Neuronal stem cell (in vitro differentiated cells): ENCODE measurements at regions not wholly inside any gene's neighbourhood (a gene's known extent, or its start where the extent isn't known, plus 50 kb on each side); places are given as distances from the start of the nearest gene placed in this dataset.

Source experiments
- DNase-seq: peaks from one replicate; pipeline ENCODE4 v3.0.0-alpha.2; 2013; ENCODE audit warnings: low spot score
- H2AFZ ChIP-seq: one replicate; pipeline ENCODE4 v1.6.1; 2013; ENCODE audit warnings: mild to moderate bottlenecking, low read length, inconsistent platforms
- H2AK5ac ChIP-seq: 2 replicates; pipeline ENCODE4 v1.6.1; 2013; ENCODE audit warnings: low read depth, mild to moderate bottlenecking, inconsistent platforms, low read length, moderate library complexity, mixed read lengths
- H2BK120ac ChIP-seq: 2 replicates; pipeline ENCODE4 v1.6.1; 2013; ENCODE audit warnings: low read depth, mild to moderate bottlenecking, inconsistent platforms, low read length, moderate library complexity, mixed read lengths
- H2BK12ac ChIP-seq: one replicate; pipeline ENCODE4 v1.6.1; 2013; ENCODE audit warnings: low read length, inconsistent platforms
- H2BK15ac ChIP-seq: 2 replicates; pipeline ENCODE4 v1.6.1; 2013; ENCODE audit warnings: mild to moderate bottlenecking, low read length, inconsistent platforms, mixed read lengths
- H2BK5ac ChIP-seq: one replicate; pipeline ENCODE4 v1.6.1; 2013; ENCODE audit warnings: inconsistent platforms, mild to moderate bottlenecking, low read length, moderate library complexity
- H3K14ac ChIP-seq: one replicate; pipeline ENCODE4 v1.6.1; 2013; ENCODE audit warnings: low read length, inconsistent platforms
- H3K18ac ChIP-seq: 2 replicates; pipeline ENCODE4 v1.6.1; 2013; ENCODE audit warnings: low read length, inconsistent platforms
- H3K23ac ChIP-seq: 2 replicates; pipeline ENCODE4 v1.6.1; 2013; ENCODE audit warnings: low read depth, mild to moderate bottlenecking, mixed read lengths, low read length, inconsistent platforms; ENCODE audit not compliant: poor library complexity
- H3K27ac ChIP-seq: replicated peaks from 3 replicates; pipeline ENCODE4 v1.5.1; 2013; ENCODE audit warnings: low read length, inconsistent platforms
- H3K27me3 ChIP-seq, 3 experiments: 2 replicates each; pipeline ENCODE4 v1.6.1; 2013; ENCODE audit warnings: low read length in 3 of 3, mild to moderate bottlenecking in 2 of 3, inconsistent platforms in 1 of 3, low read depth in 1 of 3, mixed read lengths in 1 of 3, moderate library complexity in 1 of 3; ENCODE audit not compliant: control insufficient read depth in 3 of 3, insufficient read depth in 3 of 3
- H3K36me3 ChIP-seq, 2 donors: replicated peaks in 1 of 2; 2 replicates each; pipeline ENCODE4 v1.6.1; 2013; ENCODE audit warnings: low read length in 2 of 2; ENCODE audit not compliant: control insufficient read depth in 2 of 2, insufficient read depth in 2 of 2
- H3K4ac ChIP-seq: 2 replicates; pipeline ENCODE4 v1.6.1; 2013; ENCODE audit warnings: inconsistent platforms, mild to moderate bottlenecking, low read length, moderate library complexity
- H3K4me1 ChIP-seq, 2 donors: 1 replicate in 1 of 2; 2 replicates in 1 of 2; pipeline ENCODE4 v1.6.1; 2013; ENCODE audit warnings: low read length in 2 of 2, low read depth in 1 of 2; ENCODE audit not compliant: control insufficient read depth in 2 of 2, insufficient read depth in 1 of 2
- H3K4me2 ChIP-seq: one replicate; pipeline ENCODE4 v1.6.1; 2013; ENCODE audit warnings: mild to moderate bottlenecking, low read length, inconsistent platforms; ENCODE audit not compliant: insufficient read depth, poor library complexity, severe bottlenecking
- H3K4me3 ChIP-seq, 2 donors: 2 replicates each; pipeline ENCODE4 v1.5.1; 2013; ENCODE audit warnings: low read length in 2 of 2, mild to moderate bottlenecking in 2 of 2, inconsistent platforms in 1 of 2, moderate library complexity in 1 of 2
- H3K79me1 ChIP-seq: one replicate; pipeline ENCODE4 v1.6.1; 2013; ENCODE audit warnings: low read depth, mild to moderate bottlenecking, inconsistent platforms, low read length, moderate library complexity
- H3K9ac ChIP-seq: one replicate; pipeline ENCODE4 v1.6.1; 2013; ENCODE audit warnings: mild to moderate bottlenecking, low read depth, low read length, inconsistent platforms; ENCODE audit not compliant: poor library complexity
- H3K9me3 ChIP-seq, 2 donors: replicated peaks in 1 of 2; 2 replicates each; pipeline versions ENCODE3 to v1.6.1; 2013; ENCODE audit warnings: low read length in 2 of 2, mild to moderate bottlenecking in 2 of 2, inconsistent platforms in 1 of 2, low read depth in 1 of 2, mixed read lengths in 1 of 2, moderate library complexity in 1 of 2; ENCODE audit not compliant: control insufficient read depth in 2 of 2, insufficient read depth in 1 of 2
- H4K8ac ChIP-seq: one replicate; pipeline ENCODE4 v1.6.1; 2013; ENCODE audit warnings: low read depth, mild to moderate bottlenecking, inconsistent platforms, low read length, moderate library complexity
- H4K91ac ChIP-seq: one replicate; pipeline ENCODE4 v1.6.1; 2013; ENCODE audit warnings: low read length, low read depth, mild to moderate bottlenecking, inconsistent platforms; ENCODE audit not compliant: poor library complexity
- WGBS, 2 donors: extraction: QIAGEN DNeasy Blood & Tissue Kit; methylation state at CpG; one replicate each; pipeline ENCODE4 v1.1.7; 2013; ENCODE audit warnings: missing lambda C conversion rate in 2 of 2, mixed read lengths in 1 of 2; ENCODE audit not compliant: insufficient read length in 2 of 2, insufficient replicate concordance in 1 of 2; ENCODE audit errors: extremely low coverage in 2 of 2; 5-methylcytosine and 5-hydroxymethylcytosine counted together

DNA sequence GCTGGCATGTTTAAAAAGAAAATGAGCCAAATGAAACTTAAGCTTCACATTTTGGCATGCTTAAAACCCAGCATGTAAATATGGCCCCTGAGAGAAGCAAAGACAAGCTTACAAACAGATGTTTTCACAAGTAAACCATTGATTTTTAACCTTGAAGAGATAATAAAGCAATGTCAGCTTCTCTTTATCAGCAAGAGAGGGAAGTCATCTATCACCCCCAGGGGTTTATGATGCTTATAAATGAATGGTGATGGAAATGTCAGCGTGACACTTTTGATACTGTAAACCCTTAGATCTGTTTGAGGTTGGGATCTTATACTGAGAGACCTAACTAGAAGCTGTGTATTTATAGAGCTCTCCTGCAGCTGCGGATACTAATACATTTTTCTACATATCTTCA, 471.3 kb downstream of the PLA2G4A start:
- no peak overlapping the region for H2BK15ac ChIP-seq
- H3K4me3 ChIP-seq = no peak overlapping the region
- no CpG with 5 or more reads among the region's 2 CpGs for WGBS, 2 donors

DNA sequence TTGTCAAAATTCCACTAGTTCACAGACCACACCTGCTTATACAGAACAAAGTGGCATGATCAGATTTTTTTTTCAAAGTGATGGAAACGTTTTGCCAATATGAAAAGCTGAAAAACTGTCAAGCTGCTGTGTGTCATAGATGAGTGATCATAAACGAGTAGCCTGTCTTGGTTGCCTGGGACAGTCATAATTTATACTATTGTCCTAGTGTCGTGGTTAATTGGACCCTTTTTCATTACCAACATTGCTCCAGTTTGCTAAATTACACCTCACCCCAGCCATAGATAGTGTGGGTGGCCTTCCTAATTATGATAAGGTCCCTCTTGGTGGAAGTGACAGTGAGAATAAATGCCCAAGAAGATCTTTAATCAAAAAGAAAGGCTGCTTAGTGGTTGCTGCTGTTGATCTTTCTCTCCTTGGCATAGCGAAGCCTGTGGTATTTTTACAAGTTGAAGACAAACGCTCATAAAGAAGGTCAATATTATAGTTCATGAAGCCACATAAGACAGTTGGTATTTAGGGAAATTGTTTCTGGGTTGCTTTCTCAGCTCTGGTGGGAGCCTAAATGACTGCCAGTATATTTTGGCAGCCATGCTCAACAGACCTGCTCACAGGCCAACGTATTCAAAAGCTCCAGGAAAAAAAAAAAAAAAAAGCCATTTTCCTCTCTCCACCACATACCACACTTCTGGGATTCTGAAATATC, 478.1 kb downstream of the PLA2G4A start:
- Histone ChIP-seq H3K79me1 (no peaks in the 10 kb centered on the region), H3K4me2 (no peak overlapping the region), H3K4me1 (peaks cover 0 to 2% of the 10 kb centered on the region in 2 donors), H3K4me3 (no peak overlapping the region), H2BK12ac (no peak overlapping the region), H3K23ac (no peak overlapping the region), H3K4ac (no peak overlapping the region), H3K27me3 (no peaks in the 10 kb centered on the region), H2BK120ac (no peak overlapping the region), H2BK15ac (no peak overlapping the region), H2AFZ (no peak overlapping the region), H3K14ac (no peak overlapping the region), H2AK5ac (no peak overlapping the region), H4K91ac (no peak overlapping the region), H3K18ac (no peak overlapping the region), H3K9ac (no peak overlapping the region), H4K8ac (no peak overlapping the region), H3K9me3 (no peaks in the 10 kb centered on the region), H2BK5ac (no peak overlapping the region), H3K27ac (no peak overlapping the region), H3K36me3 (no peaks in the 10 kb centered on the region)
- no CpG with 5 or more reads among the region's 6 CpGs for WGBS, 2 donors
- DNase-seq = no peak

More for the DNA sequence above, 471.3 kb downstream of the PLA2G4A start:
- H3K27me3 ChIP-seq = no peaks in the 10 kb centered on the region
- H3K79me1 ChIP-seq = no peaks in the 10 kb centered on the region
- no peak overlapping the region for H3K4ac ChIP-seq
- no peak overlapping the region for H2AK5ac ChIP-seq
- no peaks in the 10 kb centered on the region for H3K36me3 ChIP-seq
- no peak overlapping the region for H3K9ac ChIP-seq
- no peak overlapping the region for H3K18ac ChIP-seq
- DNase-seq = no peak
- H3K27ac ChIP-seq = no peak overlapping the region
- no peaks in the 10 kb centered on the region for H3K4me1 ChIP-seq
- no peak overlapping the region for H2BK12ac ChIP-seq
- H2BK120ac ChIP-seq = no peak overlapping the region
- no peak overlapping the region for H2BK5ac ChIP-seq
- H3K23ac ChIP-seq = no peak overlapping the region
- no peak overlapping the region for H2AFZ ChIP-seq
- no peak overlapping the region for H4K8ac ChIP-seq
- H3K14ac ChIP-seq = no peak overlapping the region
- no peaks in the 10 kb centered on the region for H3K9me3 ChIP-seq
- no peak overlapping the region for H3K4me2 ChIP-seq
- H4K91ac ChIP-seq = no peak overlapping the region

DNA sequence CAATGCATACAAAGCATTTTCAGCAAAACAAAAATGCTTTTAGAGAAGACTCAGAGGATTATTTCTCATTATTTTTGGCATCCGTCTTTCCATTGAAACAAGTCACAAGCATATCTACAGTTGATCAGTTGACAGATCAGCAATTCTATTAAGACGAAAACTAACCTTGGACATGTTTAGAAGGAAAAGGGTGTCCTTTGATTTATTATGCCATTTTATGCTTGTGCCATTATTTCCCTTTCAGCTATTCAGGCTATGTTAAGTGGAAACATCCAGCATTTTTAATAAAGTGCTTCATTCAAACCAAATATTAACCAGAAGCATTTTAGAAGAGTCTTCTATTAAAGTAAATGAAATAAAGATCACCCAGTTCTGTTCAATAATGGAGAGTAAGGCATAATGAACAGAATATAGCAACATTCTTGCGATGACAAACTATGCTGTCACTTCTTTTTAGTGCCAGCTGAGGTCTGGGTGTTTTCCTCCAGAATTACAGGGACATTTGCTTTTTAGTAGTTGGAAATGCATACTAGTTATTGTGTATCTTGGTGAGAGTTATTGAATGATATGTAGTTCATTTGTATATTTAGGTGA, 481.4 kb downstream of the PLA2G4A start:
- Histone ChIP-seq H3K23ac (no peak overlapping the region), H3K27ac (no peak overlapping the region), H3K9me3 (no peaks in the 10 kb centered on the region), H2BK5ac (no peak overlapping the region), H2BK120ac (no peak overlapping the region), H2AK5ac (no peak overlapping the region), H3K9ac (no peak overlapping the region), H3K4me1 (peaks cover 0 to 2% of the 10 kb centered on the region in 2 donors), H3K36me3 (no peaks in the 10 kb centered on the region), H3K4ac (no peak overlapping the region), H3K4me2 (no peak overlapping the region), H3K14ac (no peak overlapping the region), H3K27me3 (no peaks in the 10 kb centered on the region), H2BK15ac (no peak overlapping the region), H2BK12ac (no peak overlapping the region), H4K8ac (no peak overlapping the region), H3K18ac (no peak overlapping the region), H3K79me1 (no peaks in the 10 kb centered on the region), H3K4me3 (no peak overlapping the region), H2AFZ (no peak overlapping the region), H4K91ac (no peak overlapping the region)
- whole genome bisulfite sequencing, 2 donors = no CpG with 5 or more reads among the region's 3 CpGs
- no peak for DNase-seq

DNA sequence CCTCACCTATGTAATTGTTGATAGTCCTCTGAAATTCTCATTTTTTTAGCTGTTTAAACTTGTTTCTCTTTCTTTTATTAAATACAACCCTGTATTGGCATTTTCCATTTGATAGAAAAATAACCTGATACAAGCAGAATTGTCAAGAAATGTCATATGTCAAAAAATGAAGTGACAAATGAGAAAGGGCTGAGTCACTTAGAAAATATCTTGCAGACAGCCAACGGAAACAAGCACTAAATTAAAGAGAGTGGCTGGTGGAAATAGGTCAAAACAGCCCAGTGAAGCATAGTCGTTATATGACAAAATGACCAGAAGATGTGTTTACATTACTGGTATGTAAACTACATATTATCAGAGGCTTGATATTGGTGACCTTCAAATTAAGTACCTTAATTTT, 484.4 kb downstream of the PLA2G4A start:
- H3K27ac ChIP-seq = no peak overlapping the region

More for the DNA sequence above, 484.4 kb downstream of the PLA2G4A start:
- H2BK15ac ChIP-seq = no peak overlapping the region
- H4K91ac ChIP-seq = no peak overlapping the region
- no peaks in the 10 kb centered on the region for H3K27me3 ChIP-seq
- no peak overlapping the region for H2AFZ ChIP-seq
- H3K4me3 ChIP-seq = no peak overlapping the region
- H2AK5ac ChIP-seq = no peak overlapping the region
- peaks cover 0 to 2% of the 10 kb centered on the region in 2 donors for H3K4me1 ChIP-seq
- H2BK120ac ChIP-seq = no peak overlapping the region
- H3K79me1 ChIP-seq = no peaks in the 10 kb centered on the region
- H3K23ac ChIP-seq = no peak overlapping the region
- H4K8ac ChIP-seq = no peak overlapping the region
- no peaks in the 10 kb centered on the region for H3K9me3 ChIP-seq
- DNase-seq = no peak
- no peak overlapping the region for H2BK5ac ChIP-seq
- H3K4me2 ChIP-seq = no peak overlapping the region
- H2BK12ac ChIP-seq = no peak overlapping the region
- no peak overlapping the region for H3K4ac ChIP-seq
- no peak overlapping the region for H3K18ac ChIP-seq
- no peaks in the 10 kb centered on the region for H3K36me3 ChIP-seq
- WGBS, 2 donors = no CpG with 5 or more reads among the region's 2 CpGs
- no peak overlapping the region for H3K9ac ChIP-seq
- H3K14ac ChIP-seq = no peak overlapping the region
